ENCODE measurements at regions not wholly inside any gene's neighbourhood (a gene's known extent, or its start where the extent isn't known, plus 50 kb on each side); places are given as distances from the start of the nearest gene placed in this dataset.

DNA sequence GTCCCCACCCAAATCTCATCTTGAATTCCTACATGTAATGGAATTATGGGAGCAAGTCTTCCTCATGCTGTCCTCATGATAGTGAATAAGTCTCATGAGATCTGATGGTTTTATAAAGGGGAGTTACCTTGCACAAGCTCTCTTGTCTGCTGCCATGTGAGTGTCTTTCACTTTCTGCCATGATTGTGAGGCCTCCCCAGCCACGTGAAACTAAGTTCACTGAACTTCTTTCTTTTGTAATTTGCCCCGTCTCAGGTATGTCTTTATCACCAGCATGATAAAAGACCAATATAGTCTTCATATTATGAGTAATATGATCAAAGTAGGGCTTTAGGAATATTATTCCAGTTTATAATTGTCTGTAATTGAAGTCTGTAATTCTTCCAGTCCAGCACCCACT is 86.3 kb upstream of the ANO5 start:
- POLR2A ChIA-PET: no interaction called here
- Histone ChIP-seq H3K9me3 (no peaks in the 10 kb centered on the region), H2AFZ (ENCODE audit: low read depth) (no peak overlapping the region), H3K79me2 (ENCODE audit: insufficient read depth) (no peaks in the 10 kb centered on the region), H3K4me2 (no peak overlapping the region), H3K9ac (no peak overlapping the region), H3K4me3 (ENCODE audit: low read depth in 2 of 2, low read length in 1 of 2) (no peak overlapping the region), H3K27me3 (ENCODE audit: insufficient read depth) (no peaks in the 10 kb centered on the region), H4K20me1 (ENCODE audit: insufficient read depth) (no peaks in the 10 kb centered on the region), H3F3A (replicated peaks; ENCODE audit: insufficient read depth) (no peaks in the 10 kb centered on the region), H3K27ac (ENCODE audit: low read depth in 2 of 2, low read length in 1 of 2) (no peak overlapping the region), H3K9me2 (no peaks in the 10 kb centered on the region; the same call in 1 of the 2 replicates), H3K4me1 (ENCODE audit: control insufficient read depth in 1 of 2, insufficient read depth in 2 of 2, low read depth in 1 of 2, low read length in 1 of 2) (no peaks in the 10 kb centered on the region), H3K36me3 (replicated peaks in 1 of 2; ENCODE audit: control insufficient read depth in 1 of 2, insufficient read depth in 2 of 2, low read length in 1 of 2) (no peaks in the 10 kb centered on the region)
- no peak for DNase-seq
- CTCF ChIA-PET: interaction anchor here (1.1 kb wide), 1 partner anchor 1435 kb away, joined by 3 read pairs; no protein-coding TSS in a partner anchor
- 4% methylated on average over 2 of the region's 2 CpGs for WGBS (ENCODE audit: low lambda C conversion rate)
- TF ChIP-seq FOSL2 (IDR thresholded peaks at IDR 0.05; ENCODE audit: borderline replicate concordance, low read depth): no peak
- TF ChIP-seq, protein P1, sequence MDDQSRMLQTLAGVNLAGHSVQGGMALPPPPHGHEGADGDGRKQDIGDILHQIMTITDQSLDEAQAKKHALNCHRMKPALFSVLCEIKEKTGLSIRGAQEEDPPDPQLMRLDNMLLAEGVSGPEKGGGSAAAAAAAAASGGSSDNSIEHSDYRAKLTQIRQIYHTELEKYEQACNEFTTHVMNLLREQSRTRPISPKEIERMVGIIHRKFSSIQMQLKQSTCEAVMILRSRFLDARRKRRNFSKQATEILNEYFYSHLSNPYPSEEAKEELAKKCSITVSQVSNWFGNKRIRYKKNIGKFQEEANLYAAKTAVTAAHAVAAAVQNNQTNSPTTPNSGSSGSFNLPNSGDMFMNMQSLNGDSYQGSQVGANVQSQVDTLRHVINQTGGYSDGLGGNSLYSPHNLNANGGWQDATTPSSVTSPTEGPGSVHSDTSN (IDR thresholded peaks at IDR 0.05): no peak
- TF ChIP-seq POLR2AphosphoS5 (IDR thresholded peaks at IDR 0.05; ENCODE audit: low read depth, low read length): no peak
- no peak for TF ChIP-seq RAD21 (IDR thresholded peaks at IDR 0.05; ENCODE audit: low read length)
- TF ChIP-seq, protein P2, sequence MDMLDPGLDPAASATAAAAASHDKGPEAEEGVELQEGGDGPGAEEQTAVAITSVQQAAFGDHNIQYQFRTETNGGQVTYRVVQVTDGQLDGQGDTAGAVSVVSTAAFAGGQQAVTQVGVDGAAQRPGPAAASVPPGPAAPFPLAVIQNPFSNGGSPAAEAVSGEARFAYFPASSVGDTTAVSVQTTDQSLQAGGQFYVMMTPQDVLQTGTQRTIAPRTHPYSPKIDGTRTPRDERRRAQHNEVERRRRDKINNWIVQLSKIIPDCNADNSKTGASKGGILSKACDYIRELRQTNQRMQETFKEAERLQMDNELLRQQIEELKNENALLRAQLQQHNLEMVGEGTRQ (IDR thresholded peaks at IDR 0.05; ENCODE audit: borderline replicate concordance, low read depth, low read length): no peak
- no peak for TF ChIP-seq SMC3 (IDR thresholded peaks at IDR 0.05; ENCODE audit: low read depth, low read length)
- TF ChIP-seq NRF1 (IDR thresholded peaks at IDR 0.05; ENCODE audit: low read depth, low read length): no peak
- TF ChIP-seq GATA2 (CRISPR knock-in tag; IDR thresholded peaks at IDR 0.05): no peak
- TF ChIP-seq, protein P3, sequence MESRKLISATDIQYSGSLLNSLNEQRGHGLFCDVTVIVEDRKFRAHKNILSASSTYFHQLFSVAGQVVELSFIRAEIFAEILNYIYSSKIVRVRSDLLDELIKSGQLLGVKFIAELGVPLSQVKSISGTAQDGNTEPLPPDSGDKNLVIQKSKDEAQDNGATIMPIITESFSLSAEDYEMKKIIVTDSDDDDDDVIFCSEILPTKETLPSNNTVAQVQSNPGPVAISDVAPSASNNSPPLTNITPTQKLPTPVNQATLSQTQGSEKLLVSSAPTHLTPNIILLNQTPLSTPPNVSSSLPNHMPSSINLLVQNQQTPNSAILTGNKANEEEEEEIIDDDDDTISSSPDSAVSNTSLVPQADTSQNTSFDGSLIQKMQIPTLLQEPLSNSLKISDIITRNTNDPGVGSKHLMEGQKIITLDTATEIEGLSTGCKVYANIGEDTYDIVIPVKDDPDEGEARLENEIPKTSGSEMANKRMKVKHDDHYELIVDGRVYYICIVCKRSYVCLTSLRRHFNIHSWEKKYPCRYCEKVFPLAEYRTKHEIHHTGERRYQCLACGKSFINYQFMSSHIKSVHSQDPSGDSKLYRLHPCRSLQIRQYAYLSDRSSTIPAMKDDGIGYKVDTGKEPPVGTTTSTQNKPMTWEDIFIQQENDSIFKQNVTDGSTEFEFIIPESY (IDR thresholded peaks at IDR 0.05; ENCODE audit: borderline replicate concordance, low read depth): no peak
- TF ChIP-seq, protein P4, sequence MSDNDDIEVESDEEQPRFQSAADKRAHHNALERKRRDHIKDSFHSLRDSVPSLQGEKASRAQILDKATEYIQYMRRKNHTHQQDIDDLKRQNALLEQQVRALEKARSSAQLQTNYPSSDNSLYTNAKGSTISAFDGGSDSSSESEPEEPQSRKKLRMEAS (IDR thresholded peaks at IDR 0.05; ENCODE audit: low read depth): no peak
- TF ChIP-seq YY1 (IDR thresholded peaks at IDR 0.05; ENCODE audit: low read depth): no peak
- TF ChIP-seq RXRA (IDR thresholded peaks at IDR 0.05; ENCODE audit: borderline replicate concordance, low read depth): no peak
- TF ChIP-seq CHD2 (IDR thresholded peaks at IDR 0.05; ENCODE audit: low read length, partially characterized antibody): no peak
- TF ChIP-seq GABPA (IDR thresholded peaks at IDR 0.05; ENCODE audit: low read depth): no peak
- no peak for TF ChIP-seq ELF1 (IDR thresholded peaks at IDR 0.05)
- no peak for TF ChIP-seq NFIC (IDR thresholded peaks at IDR 0.05; ENCODE audit: borderline replicate concordance)
- TF ChIP-seq FOXJ3 (CRISPR knock-in tag; IDR thresholded peaks at IDR 0.05): no peak
- TF ChIP-seq, protein P5, sequence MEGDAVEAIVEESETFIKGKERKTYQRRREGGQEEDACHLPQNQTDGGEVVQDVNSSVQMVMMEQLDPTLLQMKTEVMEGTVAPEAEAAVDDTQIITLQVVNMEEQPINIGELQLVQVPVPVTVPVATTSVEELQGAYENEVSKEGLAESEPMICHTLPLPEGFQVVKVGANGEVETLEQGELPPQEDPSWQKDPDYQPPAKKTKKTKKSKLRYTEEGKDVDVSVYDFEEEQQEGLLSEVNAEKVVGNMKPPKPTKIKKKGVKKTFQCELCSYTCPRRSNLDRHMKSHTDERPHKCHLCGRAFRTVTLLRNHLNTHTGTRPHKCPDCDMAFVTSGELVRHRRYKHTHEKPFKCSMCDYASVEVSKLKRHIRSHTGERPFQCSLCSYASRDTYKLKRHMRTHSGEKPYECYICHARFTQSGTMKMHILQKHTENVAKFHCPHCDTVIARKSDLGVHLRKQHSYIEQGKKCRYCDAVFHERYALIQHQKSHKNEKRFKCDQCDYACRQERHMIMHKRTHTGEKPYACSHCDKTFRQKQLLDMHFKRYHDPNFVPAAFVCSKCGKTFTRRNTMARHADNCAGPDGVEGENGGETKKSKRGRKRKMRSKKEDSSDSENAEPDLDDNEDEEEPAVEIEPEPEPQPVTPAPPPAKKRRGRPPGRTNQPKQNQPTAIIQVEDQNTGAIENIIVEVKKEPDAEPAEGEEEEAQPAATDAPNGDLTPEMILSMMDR (IDR thresholded peaks at IDR 0.05): no peak
- no peak for TF ChIP-seq MEF2A (IDR thresholded peaks at IDR 0.05; ENCODE audit: borderline replicate concordance, low read depth)
- no peak for TF ChIP-seq RCOR1 (IDR thresholded peaks at IDR 0.05; ENCODE audit: low read length)
